ENCODE measurements at regions not wholly inside any gene's neighbourhood (a gene's known extent, or its start where the extent isn't known, plus 50 kb on each side); places are given as distances from the start of the nearest gene placed in this dataset.

DNA sequence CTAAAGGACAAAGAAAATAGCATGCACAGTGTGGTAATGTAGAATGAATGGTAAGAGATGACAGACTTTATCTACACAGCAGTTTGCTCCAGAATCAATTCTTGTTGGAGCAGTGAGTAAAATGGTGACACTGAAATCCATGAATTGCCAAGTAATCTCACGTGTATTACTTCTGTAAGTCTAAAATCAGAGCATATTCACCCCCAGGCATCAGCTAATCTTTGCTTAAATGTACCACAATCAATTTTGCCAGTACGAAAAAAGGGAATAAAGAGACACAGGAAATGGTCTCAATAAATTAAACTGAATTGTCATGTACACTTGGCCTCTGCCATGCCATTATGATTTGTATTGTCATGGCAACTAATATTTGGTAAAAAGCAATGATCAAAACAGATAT, 294.2 kb downstream of the PCDH17 start:
- DNase-seq, result no peak
- Mint-ChIP-seq H3K4me3 (no peak overlapping the region), H3K4me1 (ENCODE audit: low read depth) (no peaks in the 10 kb centered on the region), H3K27ac (no peak overlapping the region), H3K27me3 (ENCODE audit: low read depth) (no peaks in the 10 kb centered on the region), H3K36me3 (ENCODE audit: insufficient read depth in 2 of 2) (no peaks in the 10 kb centered on the region), H3K9me3 (peaks cover 2 to 5% of the 10 kb centered on the region in 2 donors)
- no peak for ATAC-seq (replicated peaks in 1 of 2)

DNA sequence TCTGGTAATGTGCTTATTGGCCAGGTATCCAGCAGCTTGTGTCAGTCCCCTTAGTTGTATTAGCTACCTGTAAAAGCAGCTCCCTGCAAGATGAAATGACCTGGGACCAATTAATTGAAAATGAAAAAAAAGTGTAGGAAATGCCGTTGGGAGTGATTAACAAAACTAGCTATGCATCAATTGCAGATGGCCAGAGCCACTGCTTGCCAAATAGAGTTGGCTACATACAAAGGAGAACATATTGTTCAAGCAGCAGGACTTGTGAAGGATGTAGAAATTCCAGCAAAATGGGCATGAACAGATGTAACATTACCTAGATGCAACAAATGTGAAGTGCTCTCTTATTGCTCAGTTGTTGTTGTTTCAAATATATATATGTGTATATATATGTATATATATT, 300.5 kb downstream of the PCDH17 start:
- Mint-ChIP-seq H3K9me3 (peaks cover 3 to 5% of the 10 kb centered on the region in 2 donors), H3K4me1 (ENCODE audit: low read depth) (no peaks in the 10 kb centered on the region), H3K36me3 (ENCODE audit: insufficient read depth in 2 of 2) (no peaks in the 10 kb centered on the region), H3K27me3 (ENCODE audit: low read depth) (no peaks in the 10 kb centered on the region), H3K4me3 (no peak overlapping the region), H3K27ac (no peak overlapping the region)
- DNase-seq (no peak), ATAC-seq (replicated peaks in 1 of 2) (no peak)

DNA sequence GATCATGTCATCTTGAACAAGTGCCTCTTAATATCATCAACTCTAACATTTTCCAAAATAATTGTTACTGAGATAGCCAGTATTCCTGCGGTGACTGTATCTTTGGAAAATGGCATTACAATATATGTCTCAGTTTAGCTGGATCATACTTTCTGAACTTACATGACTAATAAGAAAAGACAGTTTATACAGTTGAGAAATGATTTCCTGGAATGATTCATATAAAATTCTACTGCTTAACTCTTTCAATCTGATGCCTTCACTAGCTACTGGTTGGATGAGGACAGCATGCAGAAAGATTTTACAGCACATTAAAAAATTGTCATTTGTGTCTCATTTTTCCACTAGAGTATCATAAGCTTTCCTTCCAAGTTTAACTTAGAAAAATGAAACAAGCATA, 302.1 kb downstream of the PCDH17 start:
- peaks cover 2 to 5% of the 10 kb centered on the region in 2 donors for H3K9me3 Mint-ChIP-seq
- H3K4me1 Mint-ChIP-seq (ENCODE audit: low read depth), result no peaks in the 10 kb centered on the region
- no peaks in the 10 kb centered on the region for H3K27me3 Mint-ChIP-seq (ENCODE audit: low read depth)
- ATAC-seq (replicated peaks in 1 of 2) (no peak), DNase-seq (no peak)
- H3K27ac Mint-ChIP-seq, result no peak overlapping the region
- no peaks in the 10 kb centered on the region for H3K36me3 Mint-ChIP-seq (ENCODE audit: insufficient read depth in 2 of 2)
- H3K4me3 Mint-ChIP-seq, result no peak overlapping the region

DNA sequence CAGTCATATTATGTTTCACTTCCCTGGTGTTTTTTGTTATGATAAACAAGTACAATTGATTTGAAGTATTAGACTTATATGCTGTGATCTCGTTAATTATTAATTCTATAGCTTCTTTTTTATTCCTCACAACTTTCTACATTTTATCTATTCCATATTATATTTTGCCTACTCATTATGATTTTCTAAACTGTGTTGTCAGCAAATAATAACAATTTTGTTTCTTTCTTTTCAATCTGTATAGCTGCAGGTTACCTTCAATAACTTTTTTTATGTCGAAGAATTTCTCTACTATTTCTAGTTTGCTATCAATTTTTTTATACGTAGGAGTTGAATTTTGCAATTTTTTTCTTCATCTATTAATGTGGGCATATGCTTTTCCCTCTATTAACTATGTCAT, 304.4 kb downstream of the PCDH17 start:
- Mint-ChIP-seq H3K27me3 (ENCODE audit: low read depth) (no peaks in the 10 kb centered on the region), H3K4me3 (no peak overlapping the region), H3K27ac (no peak overlapping the region), H3K36me3 (ENCODE audit: insufficient read depth in 2 of 2) (no peaks in the 10 kb centered on the region), H3K9me3 (peaks cover 0 to 5% of the 10 kb centered on the region in 2 donors), H3K4me1 (ENCODE audit: low read depth) (no peaks in the 10 kb centered on the region)
- DNase-seq, result no peak
- no peak for ATAC-seq (replicated peaks in 1 of 2)

DNA sequence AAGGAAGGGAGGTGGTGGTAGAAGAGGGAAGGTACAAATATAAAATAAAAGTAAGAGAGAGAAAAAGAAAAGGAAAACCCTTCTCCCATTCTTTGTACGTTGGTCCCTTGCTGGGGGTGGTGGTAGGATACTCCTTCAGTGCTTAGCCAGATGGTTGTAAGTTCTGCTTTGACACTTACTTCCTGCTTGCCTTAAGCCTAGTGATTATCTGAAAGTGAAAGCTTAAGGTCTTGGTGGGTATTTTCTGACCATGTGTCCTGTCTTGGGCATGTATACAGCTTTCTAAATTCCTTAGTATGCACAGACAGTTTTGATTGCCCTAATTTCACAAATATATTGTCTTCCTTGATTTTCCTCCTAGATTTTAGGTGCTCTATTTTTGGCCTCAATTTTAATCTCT, 314.8 kb downstream of the PCDH17 start:
- ATAC-seq (replicated peaks in 1 of 2) (no peak), DNase-seq (no peak)
- Mint-ChIP-seq H3K27me3 (ENCODE audit: low read depth) (no peaks in the 10 kb centered on the region), H3K4me3 (no peak overlapping the region), H3K27ac (no peak overlapping the region), H3K4me1 (ENCODE audit: low read depth) (no peaks in the 10 kb centered on the region), H3K9me3 (peaks cover 2 to 10% of the 10 kb centered on the region in 2 donors), H3K36me3 (ENCODE audit: insufficient read depth in 2 of 2) (no peaks in the 10 kb centered on the region)

DNA sequence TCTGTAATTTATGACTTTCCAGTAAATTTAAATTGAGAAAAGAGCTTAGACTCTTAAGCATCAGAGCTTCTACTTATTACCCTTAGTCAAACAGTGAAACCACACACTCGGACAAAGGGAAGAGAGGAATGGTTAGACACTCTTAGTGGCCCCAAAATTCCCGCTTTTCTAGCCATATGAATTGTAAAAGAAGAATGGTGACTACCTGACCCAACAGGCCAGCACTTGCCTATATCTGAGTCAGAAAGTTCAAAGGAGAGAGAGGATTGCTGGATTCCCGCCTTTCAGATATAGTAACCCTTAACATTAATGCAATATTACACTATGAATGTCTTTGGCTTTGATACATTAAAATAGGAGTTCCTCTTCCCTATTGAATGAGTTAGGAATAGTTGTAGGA, 317.3 kb downstream of the PCDH17 start:
- ATAC-seq (replicated peaks in 1 of 2) (no peak), DNase-seq (no peak)
- no peaks in the 10 kb centered on the region for H3K27me3 Mint-ChIP-seq (ENCODE audit: low read depth)

DNA sequence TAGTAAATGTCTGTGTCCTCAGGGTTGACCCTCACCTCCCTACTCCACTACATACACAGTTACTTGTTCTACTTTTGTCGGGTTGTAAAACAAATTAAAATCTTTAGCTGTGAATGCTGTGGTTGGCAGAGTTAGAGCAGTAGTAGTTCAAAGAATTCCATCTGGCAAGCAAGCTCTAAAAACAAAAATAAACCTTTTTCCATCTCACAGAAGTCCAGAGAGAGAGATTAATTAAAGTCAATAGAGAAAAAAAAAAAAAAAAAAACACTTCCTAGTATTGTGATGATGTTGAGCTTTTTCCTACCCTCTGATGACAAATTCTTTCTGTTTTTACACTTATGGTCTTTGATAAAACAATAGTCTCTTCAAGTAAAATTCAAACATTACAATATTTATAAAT, 338.4 kb downstream of the PCDH17 start:
- peaks cover 1 to 5% of the 10 kb centered on the region in 2 donors for H3K36me3 Mint-ChIP-seq (ENCODE audit: insufficient read depth in 2 of 2)
- H3K4me1 Mint-ChIP-seq (ENCODE audit: low read depth), result no peaks in the 10 kb centered on the region
- H3K27ac Mint-ChIP-seq, result no peak overlapping the region
- no peaks in the 10 kb centered on the region for H3K27me3 Mint-ChIP-seq (ENCODE audit: low read depth)
- DNase-seq (no peak), ATAC-seq (replicated peaks in 1 of 2) (no peak)
- no peak overlapping the region for H3K4me3 Mint-ChIP-seq
- peaks cover 18 to 19% of the 10 kb centered on the region in 2 donors for H3K9me3 Mint-ChIP-seq

More for the DNA sequence above, 317.3 kb downstream of the PCDH17 start:
- Mint-ChIP-seq H3K36me3 (ENCODE audit: insufficient read depth in 2 of 2) (no peaks in the 10 kb centered on the region), H3K4me3 (no peak overlapping the region), H3K4me1 (ENCODE audit: low read depth) (no peaks in the 10 kb centered on the region), H3K27ac (no peak overlapping the region), H3K9me3 (peaks cover 7 to 15% of the 10 kb centered on the region in 2 donors)

DNA sequence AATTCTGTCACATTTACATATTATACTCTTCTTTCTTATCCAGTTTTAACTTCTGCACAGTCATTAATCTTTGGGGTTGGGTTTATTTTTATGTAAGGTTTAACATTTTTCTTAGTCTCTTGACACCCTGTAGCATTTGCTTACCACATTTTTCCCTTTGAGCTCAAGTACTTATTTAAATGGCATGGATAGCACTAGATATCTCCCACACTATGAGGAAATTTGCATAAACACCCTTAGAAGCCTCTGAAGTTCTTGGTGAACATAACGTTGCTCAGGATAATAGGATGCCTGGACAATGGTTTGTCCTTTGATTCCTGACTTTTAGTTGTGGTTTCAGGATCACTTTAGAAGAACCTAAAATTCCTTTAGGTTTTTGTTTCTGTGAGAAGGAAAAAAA, 338.9 kb downstream of the PCDH17 start:
- H3K27ac Mint-ChIP-seq, result no peak overlapping the region
- ATAC-seq (replicated peaks in 1 of 2) (no peak), DNase-seq (no peak)
- no peaks in the 10 kb centered on the region for H3K27me3 Mint-ChIP-seq (ENCODE audit: low read depth)
- H3K4me1 Mint-ChIP-seq (ENCODE audit: low read depth), result no peaks in the 10 kb centered on the region
- H3K9me3 Mint-ChIP-seq, result peaks cover 18% of the 10 kb centered on the region in 2 donors
- H3K36me3 Mint-ChIP-seq (ENCODE audit: insufficient read depth in 2 of 2), result peaks cover 1 to 5% of the 10 kb centered on the region in 2 donors
- no peak overlapping the region for H3K4me3 Mint-ChIP-seq

DNA sequence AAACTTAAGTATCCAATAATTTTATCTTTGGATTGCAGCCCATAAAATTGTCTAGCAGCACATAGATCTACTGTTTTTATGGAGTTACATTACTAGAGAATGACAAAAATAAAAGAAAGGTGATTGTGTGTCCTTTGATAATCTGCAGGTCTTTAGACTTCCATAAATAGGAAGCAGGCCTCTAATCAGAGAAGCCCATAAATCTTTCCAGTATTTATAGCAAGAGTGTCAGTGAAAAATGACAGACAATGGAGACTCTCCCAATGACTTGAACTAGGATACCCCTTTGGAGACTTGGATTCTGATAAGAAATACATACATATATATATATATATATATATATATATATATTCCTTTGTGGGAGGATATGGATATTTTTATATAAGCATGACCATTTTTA, 351.2 kb downstream of the PCDH17 start:
- DNase-seq (no peak), ATAC-seq (replicated peaks in 1 of 2) (no peak)
- no peaks in the 10 kb centered on the region for H3K36me3 Mint-ChIP-seq (ENCODE audit: insufficient read depth in 2 of 2)
- no peak overlapping the region for H3K27ac Mint-ChIP-seq
- peaks cover 7 to 12% of the 10 kb centered on the region in 2 donors for H3K9me3 Mint-ChIP-seq
- H3K4me3 Mint-ChIP-seq, result no peak overlapping the region
- no peaks in the 10 kb centered on the region for H3K27me3 Mint-ChIP-seq (ENCODE audit: low read depth)
- H3K4me1 Mint-ChIP-seq (ENCODE audit: low read depth), result no peaks in the 10 kb centered on the region

DNA sequence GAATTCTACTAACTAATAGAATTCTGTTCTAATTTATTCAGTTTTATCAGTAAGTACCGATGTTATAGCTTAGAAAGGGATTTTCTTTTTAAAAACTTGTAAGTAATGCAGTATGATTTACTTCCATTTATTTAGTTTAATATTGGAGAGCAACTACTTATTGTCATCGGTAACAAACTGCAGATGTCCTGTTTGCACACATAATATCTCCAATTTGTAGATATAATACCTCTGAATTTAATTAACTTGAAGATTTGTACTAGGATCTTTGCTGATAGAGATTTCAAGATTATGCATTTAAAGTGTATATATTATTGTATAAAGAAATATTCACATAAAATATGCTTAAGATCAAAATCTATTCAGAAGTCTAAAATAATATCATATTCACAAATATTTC, 356.7 kb downstream of the PCDH17 start:
- no peaks in the 10 kb centered on the region for H3K36me3 Mint-ChIP-seq (ENCODE audit: insufficient read depth in 2 of 2)
- no peaks in the 10 kb centered on the region for H3K27me3 Mint-ChIP-seq (ENCODE audit: low read depth)
- peaks cover 4 to 11% of the 10 kb centered on the region in 2 donors for H3K9me3 Mint-ChIP-seq
- DNase-seq (no peak), ATAC-seq (replicated peaks in 1 of 2) (no peak)
- H3K27ac Mint-ChIP-seq, result no peak overlapping the region
- no peaks in the 10 kb centered on the region for H3K4me1 Mint-ChIP-seq (ENCODE audit: low read depth)
- no peak overlapping the region for H3K4me3 Mint-ChIP-seq

DNA sequence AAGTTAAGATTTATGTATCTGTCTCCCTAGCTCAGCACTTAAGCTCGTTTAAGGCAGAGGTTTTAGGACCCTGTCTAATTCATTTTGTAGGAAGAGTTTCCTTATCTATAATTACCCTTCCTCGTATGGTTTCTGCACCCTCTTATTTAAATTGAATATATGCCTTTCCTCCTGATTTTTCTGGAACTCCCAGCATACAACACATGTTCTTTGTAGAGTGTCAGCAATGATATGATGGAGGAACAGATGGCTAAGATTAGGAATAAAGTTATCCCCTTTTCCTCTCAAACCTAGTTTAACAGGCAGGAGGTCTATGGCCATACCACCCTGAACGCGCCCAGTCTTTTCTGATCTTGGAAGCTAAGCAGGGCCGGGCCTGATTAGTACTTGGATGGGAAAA, 359.5 kb downstream of the PCDH17 start:
- ATAC-seq (replicated peaks in 1 of 2), result no peak
- DNase-seq, result no peak

DNA sequence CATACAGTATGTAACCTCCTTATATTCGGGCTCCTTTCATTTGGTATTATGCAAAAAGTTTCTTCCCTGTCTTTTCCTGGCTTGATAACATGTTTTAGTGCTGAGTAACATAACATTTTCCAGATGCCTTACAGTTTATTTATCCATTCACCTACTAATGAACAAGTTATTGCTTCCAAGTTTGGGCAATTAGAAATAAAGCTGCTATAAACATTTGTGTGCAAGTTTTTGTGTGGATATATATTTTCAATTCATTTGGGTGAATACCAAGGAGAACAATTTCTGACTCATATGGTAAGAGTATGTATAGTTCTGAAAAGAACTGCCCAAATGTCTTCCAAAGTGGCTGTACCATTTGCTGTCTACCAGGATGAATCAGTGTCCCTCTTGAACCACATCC, 360.9 kb downstream of the PCDH17 start:
- DNase-seq (no peak), ATAC-seq (replicated peaks in 1 of 2) (no peak)
- Mint-ChIP-seq H3K36me3 (ENCODE audit: insufficient read depth in 2 of 2) (no peaks in the 10 kb centered on the region), H3K4me3 (no peak overlapping the region), H3K4me1 (ENCODE audit: low read depth) (no peaks in the 10 kb centered on the region), H3K27ac (no peak overlapping the region), H3K9me3 (peaks cover 0 to 4% of the 10 kb centered on the region in 2 donors), H3K27me3 (ENCODE audit: low read depth) (no peaks in the 10 kb centered on the region)

More for the DNA sequence above, 359.5 kb downstream of the PCDH17 start:
- Mint-ChIP-seq H3K27ac (no peak overlapping the region), H3K9me3 (peaks cover 2 to 4% of the 10 kb centered on the region in 2 donors), H3K36me3 (ENCODE audit: insufficient read depth in 2 of 2) (no peaks in the 10 kb centered on the region), H3K4me3 (no peak overlapping the region), H3K27me3 (ENCODE audit: low read depth) (no peaks in the 10 kb centered on the region), H3K4me1 (ENCODE audit: low read depth) (no peaks in the 10 kb centered on the region)

DNA sequence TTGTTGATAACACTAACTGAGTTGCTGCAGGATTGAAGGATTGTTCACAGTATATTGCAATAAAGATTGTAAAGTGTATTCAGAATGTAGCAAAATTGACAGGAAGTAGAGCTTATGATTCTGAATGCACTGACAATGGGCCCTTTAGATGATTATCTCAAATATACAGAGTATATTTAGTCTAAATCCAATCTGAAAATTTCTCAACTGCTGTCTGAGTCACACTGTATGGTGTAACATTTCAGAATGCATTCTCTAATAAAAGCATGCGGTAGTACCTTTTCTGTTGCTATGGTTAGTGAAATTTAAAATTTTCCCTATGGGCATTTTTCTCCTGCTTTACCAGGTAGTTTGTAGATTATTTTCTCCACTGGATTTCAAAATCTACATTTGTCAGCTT, 365.2 kb downstream of the PCDH17 start:
- no peak overlapping the region for H3K4me3 Mint-ChIP-seq
- H3K4me1 Mint-ChIP-seq (ENCODE audit: low read depth), result no peaks in the 10 kb centered on the region
- peaks cover 8 to 9% of the 10 kb centered on the region in 2 donors for H3K9me3 Mint-ChIP-seq
- ATAC-seq (replicated peaks in 1 of 2) (no peak), DNase-seq (no peak)
- peaks cover 0 to 3% of the 10 kb centered on the region in 2 donors for H3K36me3 Mint-ChIP-seq (ENCODE audit: insufficient read depth in 2 of 2)
- H3K27me3 Mint-ChIP-seq (ENCODE audit: low read depth), result no peaks in the 10 kb centered on the region
- H3K27ac Mint-ChIP-seq, result no peak overlapping the region

DNA sequence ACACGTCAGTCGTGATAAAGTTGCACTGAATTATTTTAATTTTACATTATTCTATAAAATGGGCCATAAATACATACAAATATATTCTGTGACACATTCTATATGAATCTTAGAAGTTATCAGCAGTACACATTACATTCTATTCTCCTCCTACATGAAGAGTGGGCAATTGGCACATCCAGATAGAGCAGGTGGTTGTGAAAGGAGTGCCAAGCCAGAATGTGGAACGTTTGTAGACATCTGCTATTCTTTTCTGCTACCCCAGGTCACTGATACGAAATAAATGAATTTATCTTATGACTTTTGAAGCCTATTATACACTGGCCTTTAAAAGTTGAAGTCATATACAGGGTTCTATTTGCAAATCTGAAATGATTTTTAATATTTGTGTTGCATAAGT, 373.2 kb downstream of the PCDH17 start:
- no peaks in the 10 kb centered on the region for H3K4me1 Mint-ChIP-seq (ENCODE audit: low read depth)
- H3K4me3 Mint-ChIP-seq, result no peak overlapping the region
- peaks cover 5 to 7% of the 10 kb centered on the region in 2 donors for H3K9me3 Mint-ChIP-seq
- no peak overlapping the region for H3K27ac Mint-ChIP-seq
- no peaks in the 10 kb centered on the region for H3K27me3 Mint-ChIP-seq (ENCODE audit: low read depth)
- no peaks in the 10 kb centered on the region for H3K36me3 Mint-ChIP-seq (ENCODE audit: insufficient read depth in 2 of 2)
- DNase-seq (no peak), ATAC-seq (replicated peaks in 1 of 2) (no peak)
